Endodermal cell (in vitro differentiated cells): ENCODE measurements at regions not wholly inside any gene's neighbourhood (a gene's known extent, or its start where the extent isn't known, plus 50 kb on each side); places are given as distances from the start of the nearest gene placed in this dataset.

Source experiments
- DNase-seq: peaks from one replicate; pipeline ENCODE4 v3.0.0-alpha.2; 2017
- H3K27ac ChIP-seq: 2 replicates; pipeline ENCODE4 v1.5.1; 2013; ENCODE audit warnings: mild to moderate bottlenecking, low read depth, low read length, moderate library complexity
- H3K27me3 ChIP-seq: 2 replicates; pipeline ENCODE4 v1.6.1; 2013; ENCODE audit warnings: mild to moderate bottlenecking, low read length, moderate library complexity; ENCODE audit not compliant: insufficient read depth, control insufficient read depth, poor library complexity, severe bottlenecking
- H3K36me3 ChIP-seq: 2 replicates; pipeline ENCODE4 v1.7.0; 2013; ENCODE audit warnings: mild to moderate bottlenecking, low read length, moderate library complexity; ENCODE audit not compliant: control insufficient read depth, insufficient read depth
- H3K4me1 ChIP-seq: one replicate; pipeline ENCODE4 v1.7.0; 2013; ENCODE audit warnings: low read length; ENCODE audit not compliant: control insufficient read depth, insufficient read depth
- H3K4me3 ChIP-seq: 2 replicates; pipeline ENCODE4 v1.5.1; 2013; ENCODE audit warnings: mild to moderate bottlenecking, low read length, moderate library complexity
- H3K9ac ChIP-seq: 2 replicates; pipeline ENCODE4 v1.6.1; 2013; ENCODE audit warnings: mild to moderate bottlenecking, low read length, moderate library complexity; ENCODE audit not compliant: poor library complexity, severe bottlenecking; ENCODE audit errors: extremely low read depth
- H3K9me3 ChIP-seq: 2 replicates; pipeline ENCODE4 v1.6.1; 2013; ENCODE audit warnings: mild to moderate bottlenecking, low read length, moderate library complexity; ENCODE audit not compliant: control insufficient read depth
- H3K27ac Mint-ChIP-seq: 2 replicates; pipeline ENCODE4 v1.8.0; 2020; ENCODE audit warnings: mixed read lengths
- H3K27me3 Mint-ChIP-seq: 2 replicates; pipeline ENCODE4 v1.8.0; 2021; ENCODE audit warnings: mild to moderate bottlenecking, mixed read lengths; ENCODE audit not compliant: insufficient read depth
- H3K36me3 Mint-ChIP-seq: 2 replicates; pipeline ENCODE4 v1.8.0; 2020; ENCODE audit warnings: low read depth, mixed read lengths
- H3K4me1 Mint-ChIP-seq: 2 replicates; pipeline ENCODE4 v1.8.0; 2020; ENCODE audit warnings: mixed read lengths
- H3K4me3 Mint-ChIP-seq: 2 replicates; pipeline ENCODE4 v1.8.0; 2020; ENCODE audit warnings: mild to moderate bottlenecking, moderate library complexity, mixed read lengths
- H3K9me3 Mint-ChIP-seq: 2 replicates; pipeline ENCODE4 v1.8.0; 2020; ENCODE audit warnings: mild to moderate bottlenecking, mixed read lengths
- WGBS, 2 experiments: methylation state at CpG; one replicate each; pipeline versions ENCODE4 v1.1.5 to v1.1.7; 2013; ENCODE audit warnings: missing lambda C conversion rate in 2 of 2, mixed read lengths in 1 of 2; ENCODE audit not compliant: insufficient coverage in 1 of 2, insufficient read length in 1 of 2; 5-methylcytosine and 5-hydroxymethylcytosine counted together
- TF ChIP-seq, protein P1 (sequence below): fragments of 200-600 bp; sonication (generic); conservative IDR thresholded peaks from 2 replicates; pipeline ENCODE4 v1.5.0; 2021; ENCODE audit warnings: antibody characterized with exemption, mild to moderate bottlenecking

DNA sequence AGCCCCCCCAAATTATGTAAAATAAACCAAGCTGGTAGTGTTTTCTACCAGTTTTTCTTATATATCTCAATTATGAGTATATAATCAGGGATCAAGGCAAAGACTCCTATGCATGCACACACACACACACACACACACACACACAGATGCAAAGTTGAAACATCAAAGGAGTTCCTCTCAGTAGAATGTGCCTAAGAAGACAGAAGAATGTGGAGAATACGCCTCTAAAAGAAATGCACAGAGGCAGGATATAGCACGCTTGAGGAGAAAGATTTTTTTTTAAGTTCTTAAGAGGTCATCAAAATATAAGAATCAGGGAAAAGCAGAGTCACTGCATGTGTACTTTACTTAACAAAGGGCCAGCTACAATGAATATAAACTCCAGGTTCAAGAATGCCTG, 138.2 kb upstream of the CLEC14A start:
- Mint-ChIP-seq H3K27ac (no peak overlapping the region), H3K27me3 (peaks cover 8% of the 10 kb centered on the region), H3K9me3 (no peaks in the 10 kb centered on the region), H3K4me3 (no peak overlapping the region), H3K4me1 (peaks cover 10% of the 10 kb centered on the region), H3K36me3 (no peaks in the 10 kb centered on the region)
- no peak for DNase-seq
- TF ChIP-seq, protein P1, sequence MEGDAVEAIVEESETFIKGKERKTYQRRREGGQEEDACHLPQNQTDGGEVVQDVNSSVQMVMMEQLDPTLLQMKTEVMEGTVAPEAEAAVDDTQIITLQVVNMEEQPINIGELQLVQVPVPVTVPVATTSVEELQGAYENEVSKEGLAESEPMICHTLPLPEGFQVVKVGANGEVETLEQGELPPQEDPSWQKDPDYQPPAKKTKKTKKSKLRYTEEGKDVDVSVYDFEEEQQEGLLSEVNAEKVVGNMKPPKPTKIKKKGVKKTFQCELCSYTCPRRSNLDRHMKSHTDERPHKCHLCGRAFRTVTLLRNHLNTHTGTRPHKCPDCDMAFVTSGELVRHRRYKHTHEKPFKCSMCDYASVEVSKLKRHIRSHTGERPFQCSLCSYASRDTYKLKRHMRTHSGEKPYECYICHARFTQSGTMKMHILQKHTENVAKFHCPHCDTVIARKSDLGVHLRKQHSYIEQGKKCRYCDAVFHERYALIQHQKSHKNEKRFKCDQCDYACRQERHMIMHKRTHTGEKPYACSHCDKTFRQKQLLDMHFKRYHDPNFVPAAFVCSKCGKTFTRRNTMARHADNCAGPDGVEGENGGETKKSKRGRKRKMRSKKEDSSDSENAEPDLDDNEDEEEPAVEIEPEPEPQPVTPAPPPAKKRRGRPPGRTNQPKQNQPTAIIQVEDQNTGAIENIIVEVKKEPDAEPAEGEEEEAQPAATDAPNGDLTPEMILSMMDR, result no peak
- Histone ChIP-seq H3K9ac (no peak overlapping the region), H3K36me3 (no peaks in the 10 kb centered on the region), H3K27me3 (no peaks in the 10 kb centered on the region), H3K4me3 (no peak overlapping the region), H3K9me3 (no peaks in the 10 kb centered on the region), H3K27ac (no peak overlapping the region), H3K4me1 (no peaks in the 10 kb centered on the region)
- 73 to 94% methylated on average over 2 of the region's 2 CpGs for WGBS, 2 experiments

DNA sequence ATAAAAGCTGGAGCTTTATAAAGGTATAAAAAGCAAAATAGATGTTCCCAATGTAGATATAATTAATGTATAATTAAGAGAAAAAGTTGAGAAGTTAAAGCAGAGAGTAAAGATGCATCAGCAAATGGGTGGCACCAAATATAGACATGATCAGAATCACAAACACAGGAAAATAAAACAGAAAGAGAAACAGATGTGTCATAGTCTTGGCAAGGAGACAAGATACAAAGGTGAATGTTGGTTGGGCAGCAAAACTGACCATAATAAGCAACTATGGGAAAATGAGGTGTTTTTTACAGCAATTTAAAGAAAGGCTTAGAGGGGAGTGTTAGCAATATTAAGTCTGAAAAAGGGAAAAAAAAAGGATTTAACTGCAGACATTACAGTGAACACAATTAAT, 135.4 kb upstream of the CLEC14A start:
- Mint-ChIP-seq H3K27me3 (peaks cover 3% of the 10 kb centered on the region), H3K4me1 (peaks cover 23% of the 10 kb centered on the region), H3K4me3 (no peak overlapping the region), H3K27ac (no peak overlapping the region), H3K9me3 (no peaks in the 10 kb centered on the region), H3K36me3 (no peaks in the 10 kb centered on the region)
- TF ChIP-seq, protein P1, result no peak
- DNase-seq, result no peak
- H3K9ac ChIP-seq, result no peak overlapping the region
- no peaks in the 10 kb centered on the region for H3K9me3 ChIP-seq
- no peak overlapping the region for H3K27ac ChIP-seq
- no peaks in the 10 kb centered on the region for H3K27me3 ChIP-seq
- H3K4me3 ChIP-seq, result no peak overlapping the region
- H3K36me3 ChIP-seq, result no peaks in the 10 kb centered on the region
- no peaks in the 10 kb centered on the region for H3K4me1 ChIP-seq

DNA sequence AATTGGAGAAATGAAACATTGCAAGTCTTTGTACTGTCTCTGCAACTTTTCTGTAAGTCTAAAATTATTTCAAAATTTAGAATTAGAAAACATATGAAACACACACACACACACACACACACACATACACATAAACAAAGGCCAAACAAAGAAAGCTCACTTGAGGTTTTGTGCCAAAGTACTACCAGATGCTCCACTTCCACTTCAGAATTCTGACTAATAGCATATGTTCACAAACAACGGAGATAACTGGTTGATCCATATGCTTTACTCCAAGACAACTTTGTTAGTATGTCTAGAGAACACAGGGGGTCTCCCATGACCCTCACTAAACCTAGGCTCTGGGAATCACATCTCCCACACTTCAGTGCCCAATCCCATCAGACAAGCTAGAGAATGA, 133.8 kb upstream of the CLEC14A start:
- Histone ChIP-seq H3K4me3 (no peak overlapping the region), H3K4me1 (no peaks in the 10 kb centered on the region), H3K27me3 (no peaks in the 10 kb centered on the region), H3K9ac (no peak overlapping the region), H3K27ac (no peak overlapping the region), H3K36me3 (no peaks in the 10 kb centered on the region), H3K9me3 (no peaks in the 10 kb centered on the region)
- TF ChIP-seq, protein P1, result no peak
- no peak for DNase-seq
- Mint-ChIP-seq H3K9me3 (no peaks in the 10 kb centered on the region), H3K4me1 (peaks cover 23% of the 10 kb centered on the region), H3K36me3 (no peaks in the 10 kb centered on the region), H3K4me3 (no peak overlapping the region), H3K27me3 (peaks cover 2% of the 10 kb centered on the region), H3K27ac (no peak overlapping the region)
- 95 to 100% methylated on average over 1 of the region's 1 CpG for WGBS, 2 experiments
